ENCODE measurements at regions not wholly inside any gene's neighbourhood (a gene's known extent, or its start where the extent isn't known, plus 50 kb on each side); places are given as distances from the start of the nearest gene placed in this dataset.

- ChIA-PET POLR2A (ENCODE audit: low non-redundant PET) (no interaction called here), CTCF (no interaction called here)
- H3K27ac ChIP-seq = no peak overlapping the region
- no peak for TF ChIP-seq CTCF (conservative IDR thresholded peaks at IDR 0.05; ENCODE audit: low read depth)
- DNase-seq (ENCODE audit: low spot score) = no peak
Measured at GRCh38 chr6:74133073-74133472, 437.1 kb downstream of the CD109 start.

GRCh38 chr6:74130641-74131040, 434.6 kb downstream of the CD109 start:
- TF ChIP-seq CTCF (conservative IDR thresholded peaks at IDR 0.05; ENCODE audit: low read depth) = no peak
- DNase-seq (ENCODE audit: low spot score) = no peak
- ChIA-PET CTCF (no interaction called here), POLR2A (ENCODE audit: low non-redundant PET) (no interaction called here)
- no peak overlapping the region for H3K27ac ChIP-seq

- H3K27ac ChIP-seq = no peak overlapping the region
- ChIA-PET CTCF (no interaction called here), POLR2A (ENCODE audit: low non-redundant PET) (no interaction called here)
- no peak for DNase-seq (ENCODE audit: low spot score)
- no peak for TF ChIP-seq CTCF (conservative IDR thresholded peaks at IDR 0.05; ENCODE audit: low read depth)
Measured at GRCh38 chr6:74128536-74128935, 432.5 kb downstream of the CD109 start.

- DNase-seq (ENCODE audit: low spot score) = no peak
- CTCF ChIA-PET = interaction anchor here (0.6 kb wide), 1 partner anchor 26 kb away, joined by 3 read pairs; no protein-coding TSS in a partner anchor
- TF ChIP-seq CTCF (conservative IDR thresholded peaks at IDR 0.05; ENCODE audit: low read depth) = no peak
- POLR2A ChIA-PET (ENCODE audit: low non-redundant PET) = no interaction called here
- no peak overlapping the region for H3K27ac ChIP-seq
Measured at GRCh38 chr6:74117113-74117512, 421.1 kb downstream of the CD109 start.

GRCh38 chr6:74115674-74116073, 419.7 kb downstream of the CD109 start:
- POLR2A ChIA-PET (ENCODE audit: low non-redundant PET) = no interaction called here
- TF ChIP-seq CTCF (conservative IDR thresholded peaks at IDR 0.05; ENCODE audit: low read depth) = no peak
- H3K27ac ChIP-seq = no peak overlapping the region
- CTCF ChIA-PET = interaction anchor here (0.8 kb wide), 1 partner anchor 251 kb away, joined by 3 read pairs; no protein-coding TSS in a partner anchor
- no peak for DNase-seq (ENCODE audit: low spot score)

- no peak for DNase-seq (ENCODE audit: low spot score)
- ChIA-PET POLR2A (ENCODE audit: low non-redundant PET) (no interaction called here), CTCF (no interaction called here)
- no peak for TF ChIP-seq CTCF (conservative IDR thresholded peaks at IDR 0.05; ENCODE audit: low read depth)
- H3K27ac ChIP-seq = no peak overlapping the region
Measured at GRCh38 chr6:74114428-74114827, 418.4 kb downstream of the CD109 start.

- CTCF ChIA-PET = interaction anchor here (0.7 kb wide), 1 partner anchor 55 kb away, joined by 3 read pairs; no protein-coding TSS in a partner anchor
- no peak overlapping the region for H3K27ac ChIP-seq
Measured at GRCh38 chr6:74113901-74114300, 417.9 kb downstream of the CD109 start.

More at GRCh38 chr6:74113901-74114300, 417.9 kb downstream of the CD109 start:
- no peak for TF ChIP-seq CTCF (conservative IDR thresholded peaks at IDR 0.05; ENCODE audit: low read depth)
- POLR2A ChIA-PET (ENCODE audit: low non-redundant PET) = no interaction called here
- no peak for DNase-seq (ENCODE audit: low spot score)
